ENCODE measurements at regions not wholly inside any gene's neighbourhood (a gene's known extent, or its start where the extent isn't known, plus 50 kb on each side); places are given as distances from the start of the nearest gene placed in this dataset.

GRCh38 chr17:63329876-63330275 is 116.2 kb downstream of the CYB561 start:
- Mint-ChIP-seq H3K27me3 (ENCODE audit: unreplicated experiment) (no peaks in the 10 kb centered on the region), H3K4me1 (ENCODE audit: unreplicated experiment) (peaks cover 5% of the 10 kb centered on the region), H3K4me3 (ENCODE audit: unreplicated experiment) (no peak overlapping the region), H3K27ac (ENCODE audit: unreplicated experiment) (no peak overlapping the region), H3K36me3 (ENCODE audit: unreplicated experiment) (peaks cover 19% of the 10 kb centered on the region), H3K9me3 (ENCODE audit: unreplicated experiment) (no peaks in the 10 kb centered on the region)
- no peak for DNase-seq (ENCODE audit: extremely low spot score, unreplicated experiment)
- TF ChIP-seq, protein P1, sequence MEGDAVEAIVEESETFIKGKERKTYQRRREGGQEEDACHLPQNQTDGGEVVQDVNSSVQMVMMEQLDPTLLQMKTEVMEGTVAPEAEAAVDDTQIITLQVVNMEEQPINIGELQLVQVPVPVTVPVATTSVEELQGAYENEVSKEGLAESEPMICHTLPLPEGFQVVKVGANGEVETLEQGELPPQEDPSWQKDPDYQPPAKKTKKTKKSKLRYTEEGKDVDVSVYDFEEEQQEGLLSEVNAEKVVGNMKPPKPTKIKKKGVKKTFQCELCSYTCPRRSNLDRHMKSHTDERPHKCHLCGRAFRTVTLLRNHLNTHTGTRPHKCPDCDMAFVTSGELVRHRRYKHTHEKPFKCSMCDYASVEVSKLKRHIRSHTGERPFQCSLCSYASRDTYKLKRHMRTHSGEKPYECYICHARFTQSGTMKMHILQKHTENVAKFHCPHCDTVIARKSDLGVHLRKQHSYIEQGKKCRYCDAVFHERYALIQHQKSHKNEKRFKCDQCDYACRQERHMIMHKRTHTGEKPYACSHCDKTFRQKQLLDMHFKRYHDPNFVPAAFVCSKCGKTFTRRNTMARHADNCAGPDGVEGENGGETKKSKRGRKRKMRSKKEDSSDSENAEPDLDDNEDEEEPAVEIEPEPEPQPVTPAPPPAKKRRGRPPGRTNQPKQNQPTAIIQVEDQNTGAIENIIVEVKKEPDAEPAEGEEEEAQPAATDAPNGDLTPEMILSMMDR (IDR thresholded peaks at IDR 0.05): no peak

DNA sequence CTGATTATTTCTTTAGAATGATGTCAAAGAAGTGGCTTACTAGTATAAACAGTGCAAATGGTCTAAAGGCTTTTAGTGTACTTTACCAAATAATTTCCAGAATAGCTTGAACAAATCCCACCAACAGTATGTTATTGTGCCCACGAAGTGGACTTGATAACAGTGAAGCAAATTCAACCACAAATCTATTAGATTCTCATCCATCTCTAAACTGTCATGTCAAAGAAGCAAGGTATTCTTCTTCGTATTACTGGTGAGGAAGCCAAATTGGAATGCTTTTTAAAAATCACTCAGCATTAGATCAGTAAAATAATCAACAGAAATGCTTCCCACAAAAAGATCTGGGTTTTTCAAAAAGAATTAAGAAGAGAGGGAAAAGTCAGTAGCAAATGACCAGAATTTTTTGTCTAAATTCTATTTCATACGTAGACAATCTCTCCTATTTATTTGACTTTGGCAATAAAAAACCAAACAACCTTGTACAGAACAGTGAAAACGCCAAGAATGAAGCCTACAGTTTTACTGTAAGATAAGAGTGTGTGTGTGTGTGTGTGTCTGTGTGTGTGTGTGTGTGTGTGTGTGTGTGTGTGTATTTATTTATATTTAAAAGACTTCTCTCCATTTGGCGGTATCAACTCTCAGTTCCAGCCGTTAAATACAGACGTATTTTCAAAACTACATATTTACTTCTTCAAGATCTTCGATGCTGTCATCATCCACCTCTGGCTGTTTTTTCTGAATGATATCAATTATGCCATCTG is 114.6 kb downstream of the CYB561 start:
- Mint-ChIP-seq H3K36me3 (ENCODE audit: unreplicated experiment) (peaks cover 15% of the 10 kb centered on the region), H3K4me1 (ENCODE audit: unreplicated experiment) (peaks cover 15% of the 10 kb centered on the region), H3K9me3 (ENCODE audit: unreplicated experiment) (no peaks in the 10 kb centered on the region), H3K4me3 (ENCODE audit: unreplicated experiment) (no peak overlapping the region), H3K27me3 (ENCODE audit: unreplicated experiment) (no peaks in the 10 kb centered on the region), H3K27ac (ENCODE audit: unreplicated experiment) (no peak overlapping the region)
- no peak for DNase-seq (ENCODE audit: extremely low spot score, unreplicated experiment)
- TF ChIP-seq, protein P1 (IDR thresholded peaks at IDR 0.05): no peak

GRCh38 chr17:63332286-63332685 is 113.8 kb downstream of the CYB561 start:
- no peak overlapping the region for H3K4me3 Mint-ChIP-seq (ENCODE audit: unreplicated experiment)
- H3K4me1 Mint-ChIP-seq (ENCODE audit: unreplicated experiment): peaks cover 15% of the 10 kb centered on the region
- TF ChIP-seq, protein P1 (IDR thresholded peaks at IDR 0.05): no peak
- no peak overlapping the region for H3K27ac Mint-ChIP-seq (ENCODE audit: unreplicated experiment)
- H3K9me3 Mint-ChIP-seq (ENCODE audit: unreplicated experiment): no peaks in the 10 kb centered on the region
- no peaks in the 10 kb centered on the region for H3K27me3 Mint-ChIP-seq (ENCODE audit: unreplicated experiment)
- no peak for DNase-seq (ENCODE audit: extremely low spot score, unreplicated experiment)
- H3K36me3 Mint-ChIP-seq (ENCODE audit: unreplicated experiment): peaks cover 15% of the 10 kb centered on the region

DNA sequence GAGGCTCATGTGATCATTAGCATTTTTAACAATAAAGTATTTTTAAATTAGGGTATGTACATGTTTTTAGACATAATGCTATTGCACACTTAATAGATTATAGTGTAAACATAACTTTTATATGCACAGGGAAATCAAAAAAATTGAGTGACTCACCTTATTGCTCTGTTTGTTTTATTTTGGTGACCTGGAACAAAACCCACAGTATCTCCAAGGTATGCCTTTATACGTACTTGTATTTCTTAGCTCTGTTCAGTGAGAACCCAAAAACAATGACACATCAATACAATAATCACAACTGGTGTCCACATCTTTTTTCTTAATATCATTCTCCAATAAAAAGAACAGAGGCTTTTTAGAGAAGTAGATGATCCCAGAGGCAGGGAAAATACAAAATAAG is 112.2 kb downstream of the CYB561 start:
- TF ChIP-seq, protein P1 (IDR thresholded peaks at IDR 0.05): no peak
- DNase-seq (ENCODE audit: extremely low spot score, unreplicated experiment): no peak
- Mint-ChIP-seq H3K4me1 (ENCODE audit: unreplicated experiment) (peaks cover 24% of the 10 kb centered on the region), H3K4me3 (ENCODE audit: unreplicated experiment) (no peak overlapping the region), H3K27me3 (ENCODE audit: unreplicated experiment) (no peaks in the 10 kb centered on the region), H3K9me3 (ENCODE audit: unreplicated experiment) (no peaks in the 10 kb centered on the region), H3K36me3 (ENCODE audit: unreplicated experiment) (peaks cover 15% of the 10 kb centered on the region), H3K27ac (ENCODE audit: unreplicated experiment) (no peak overlapping the region)

GRCh38 chr17:63335831-63336230 is 110.3 kb downstream of the CYB561 start:
- Mint-ChIP-seq H3K4me1 (ENCODE audit: unreplicated experiment) (peaks cover 22% of the 10 kb centered on the region), H3K36me3 (ENCODE audit: unreplicated experiment) (peaks cover 15% of the 10 kb centered on the region)
- TF ChIP-seq, protein P1 (IDR thresholded peaks at IDR 0.05): no peak

More at GRCh38 chr17:63335831-63336230, 110.3 kb downstream of the CYB561 start:
- Mint-ChIP-seq H3K27ac (ENCODE audit: unreplicated experiment) (peak overlapping the region; percentile 36), H3K9me3 (ENCODE audit: unreplicated experiment) (no peaks in the 10 kb centered on the region), H3K27me3 (ENCODE audit: unreplicated experiment) (no peaks in the 10 kb centered on the region), H3K4me3 (ENCODE audit: unreplicated experiment) (no peak overlapping the region)
- DNase-seq (ENCODE audit: extremely low spot score, unreplicated experiment): no peak
